Lung (tissue), 11 donors: ENCODE measurements at regions not wholly inside any gene's neighbourhood (a gene's known extent, or its start where the extent isn't known, plus 50 kb on each side); places are given as distances from the start of the nearest gene placed in this dataset.

Experiments used
- ATAC-seq: fragments of 200-7000 bp; cut with Tn5 transposase; one replicate; pipeline ENCODE4 v1.9.1; 2020; ENCODE audit warnings: moderate number of reproducible peaks; ENCODE audit not compliant: insufficient read depth, low FRiP score
- DNase-seq, 3 donors: peaks; one replicate each; pipeline ENCODE4 v3.0.0-alpha.2; 2013 to 2017
- H3K27ac ChIP-seq, 2 donors: one replicate each; pipeline ENCODE4 v1.5.1; 2013; ENCODE audit warnings: mild to moderate bottlenecking in 2 of 2, moderate library complexity in 2 of 2, control low read depth in 1 of 2, inconsistent platforms in 1 of 2, low read depth in 1 of 2, low read length in 1 of 2
- H3K27me3 ChIP-seq, 3 donors: one replicate each; pipeline ENCODE4 v1.5.1; 2013; ENCODE audit warnings: low read length in 2 of 3; ENCODE audit not compliant: control insufficient read depth in 3 of 3, insufficient read depth in 3 of 3
- H3K36me3 ChIP-seq, 4 donors: one replicate each; pipeline ENCODE4 v1.5.1; 2013; ENCODE audit warnings: low read length in 4 of 4, mild to moderate bottlenecking in 1 of 4, moderate library complexity in 1 of 4; ENCODE audit not compliant: control insufficient read depth in 4 of 4, insufficient read depth in 4 of 4
- H3K4me1 ChIP-seq, 5 donors: one replicate each; pipeline ENCODE4 v1.5.1; 2013; ENCODE audit warnings: low read length in 5 of 5, mild to moderate bottlenecking in 2 of 5, moderate library complexity in 1 of 5; ENCODE audit not compliant: control insufficient read depth in 5 of 5, insufficient read depth in 5 of 5
- H3K4me3 ChIP-seq: one replicate; pipeline ENCODE4 v1.5.1; 2013; ENCODE audit warnings: mild to moderate bottlenecking, control low read depth, moderate library complexity
- H3K9ac ChIP-seq, 2 donors: one replicate each; pipeline ENCODE4 v1.5.1; 2013; ENCODE audit warnings: low read length in 2 of 2, control low read depth in 1 of 2; ENCODE audit not compliant: insufficient read depth in 1 of 2
- H3K9me3 ChIP-seq, 4 donors: one replicate each; pipeline ENCODE4 v1.5.1; 2013; ENCODE audit warnings: low read length in 3 of 4, mild to moderate bottlenecking in 1 of 4, moderate library complexity in 1 of 4; ENCODE audit not compliant: control insufficient read depth in 4 of 4, insufficient read depth in 3 of 4
- WGBS, 2 donors: extraction: QIAGEN DNeasy Blood & Tissue Kit; methylation state at CpG; one replicate each; pipeline ENCODE4 v1.1.7; 2013; 5-methylcytosine and 5-hydroxymethylcytosine counted together
- TF ChIP-seq, protein P1 (sequence below): IDR thresholded peaks from 2 replicates; pipeline ENCODE4 v1.5.1; 2012; ENCODE audit warnings: mild to moderate bottlenecking; ENCODE audit errors: control extremely low read depth, extremely low read depth
- donor health status: control.
- donor health status: control.
- donor health status: Bipolar disorder and iron deficiency.
- donor health status: healthy.
- donor health status: DM: yes; HTN: yes; CAD: no.

DNA sequence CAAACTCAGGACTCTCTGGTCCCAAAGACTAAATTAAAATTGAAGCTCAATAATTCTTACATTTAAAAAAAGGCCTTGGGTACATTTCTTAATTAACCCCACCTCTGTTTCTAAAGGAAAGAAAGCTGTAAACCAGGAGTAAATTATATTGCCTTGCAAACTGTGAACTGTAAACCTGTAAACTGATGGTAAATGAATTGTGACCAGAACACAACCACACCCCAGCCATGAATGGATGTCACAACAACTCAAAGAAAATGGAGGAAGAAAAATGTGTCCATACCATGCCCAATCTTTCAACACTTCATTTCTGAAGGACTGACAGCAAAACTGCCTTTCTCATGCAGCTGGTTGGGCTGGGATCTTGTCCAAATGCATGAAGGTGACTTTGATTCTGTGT lies 171.3 kb upstream of the C1orf87 start:
- Histone ChIP-seq H3K9ac (no peak overlapping the region), H3K9me3 (peaks cover 0 to 2% (median 0%) of the 10 kb centered on the region in 4 donors), H3K4me3 (no peak overlapping the region), H3K27me3 (no peaks in the 10 kb centered on the region), H3K36me3 (no peaks in the 10 kb centered on the region), H3K27ac (no peak overlapping the region), H3K4me1 (no peaks in the 10 kb centered on the region)
- TF ChIP-seq, protein P1, sequence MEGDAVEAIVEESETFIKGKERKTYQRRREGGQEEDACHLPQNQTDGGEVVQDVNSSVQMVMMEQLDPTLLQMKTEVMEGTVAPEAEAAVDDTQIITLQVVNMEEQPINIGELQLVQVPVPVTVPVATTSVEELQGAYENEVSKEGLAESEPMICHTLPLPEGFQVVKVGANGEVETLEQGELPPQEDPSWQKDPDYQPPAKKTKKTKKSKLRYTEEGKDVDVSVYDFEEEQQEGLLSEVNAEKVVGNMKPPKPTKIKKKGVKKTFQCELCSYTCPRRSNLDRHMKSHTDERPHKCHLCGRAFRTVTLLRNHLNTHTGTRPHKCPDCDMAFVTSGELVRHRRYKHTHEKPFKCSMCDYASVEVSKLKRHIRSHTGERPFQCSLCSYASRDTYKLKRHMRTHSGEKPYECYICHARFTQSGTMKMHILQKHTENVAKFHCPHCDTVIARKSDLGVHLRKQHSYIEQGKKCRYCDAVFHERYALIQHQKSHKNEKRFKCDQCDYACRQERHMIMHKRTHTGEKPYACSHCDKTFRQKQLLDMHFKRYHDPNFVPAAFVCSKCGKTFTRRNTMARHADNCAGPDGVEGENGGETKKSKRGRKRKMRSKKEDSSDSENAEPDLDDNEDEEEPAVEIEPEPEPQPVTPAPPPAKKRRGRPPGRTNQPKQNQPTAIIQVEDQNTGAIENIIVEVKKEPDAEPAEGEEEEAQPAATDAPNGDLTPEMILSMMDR, result no peak
- DNase-seq (no peak), ATAC-seq (no peak)

DNA sequence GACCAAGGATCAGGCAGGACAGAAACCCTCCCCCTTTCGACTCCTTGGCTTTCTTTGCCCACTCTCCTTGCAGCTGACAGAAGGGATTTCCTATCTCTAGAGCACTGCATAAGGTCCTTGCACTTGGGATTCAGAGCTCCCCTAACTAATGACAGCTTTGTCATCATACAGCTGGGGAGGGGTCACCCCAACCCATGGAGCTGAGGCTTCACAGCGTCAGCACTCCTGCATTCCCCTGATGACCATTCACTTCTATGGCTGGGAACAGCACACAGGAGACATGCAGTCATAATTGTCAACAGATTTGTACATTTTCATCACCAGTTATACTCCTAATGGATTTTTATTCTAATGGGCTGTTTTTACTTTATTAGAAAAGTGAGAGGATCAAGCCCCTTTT lies 161.7 kb upstream of the C1orf87 start:
- Histone ChIP-seq H3K9me3 (no peaks in the 10 kb centered on the region), H3K9ac (no peak overlapping the region), H3K27ac (no peak overlapping the region), H3K36me3 (no peaks in the 10 kb centered on the region), H3K4me1 (no peaks in the 10 kb centered on the region), H3K4me3 (no peak overlapping the region), H3K27me3 (no peaks in the 10 kb centered on the region)
- no peak for DNase-seq
- 77 to 87% methylated on average over 2 of the region's 2 CpGs for WGBS, 2 donors
- TF ChIP-seq, protein P1, result no peak
- no peak for ATAC-seq

DNA sequence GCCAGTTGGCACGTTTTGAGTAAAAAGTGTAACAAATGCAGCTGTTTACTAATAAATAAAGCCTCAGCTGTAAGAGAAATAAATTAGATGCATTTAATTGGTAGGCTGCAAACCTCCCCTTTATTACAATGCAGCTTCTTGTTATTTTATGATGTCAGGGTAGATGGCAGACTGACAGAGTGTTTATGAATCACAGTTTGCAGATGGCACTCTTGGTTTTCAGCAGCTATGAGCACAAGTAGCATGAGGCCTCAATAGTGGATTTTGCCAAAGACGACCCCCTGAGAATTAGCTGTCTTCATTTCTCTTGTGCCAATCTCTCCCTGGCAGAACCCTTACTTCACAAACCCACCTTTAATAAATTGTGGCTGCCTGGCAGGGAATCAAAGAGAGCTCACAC lies 161.2 kb upstream of the C1orf87 start:
- H3K9me3 ChIP-seq, result no peaks in the 10 kb centered on the region
- H3K36me3 ChIP-seq, result no peaks in the 10 kb centered on the region
- H3K4me3 ChIP-seq, result no peak overlapping the region
- WGBS, 2 donors, result 79 to 86% methylated on average over 2 of the region's 2 CpGs
- no peak for ATAC-seq
- DNase-seq, result no peak
- H3K9ac ChIP-seq, result no peak overlapping the region
- no peaks in the 10 kb centered on the region for H3K4me1 ChIP-seq
- TF ChIP-seq, protein P1, result no peak
- no peaks in the 10 kb centered on the region for H3K27me3 ChIP-seq
- no peak overlapping the region for H3K27ac ChIP-seq

DNA sequence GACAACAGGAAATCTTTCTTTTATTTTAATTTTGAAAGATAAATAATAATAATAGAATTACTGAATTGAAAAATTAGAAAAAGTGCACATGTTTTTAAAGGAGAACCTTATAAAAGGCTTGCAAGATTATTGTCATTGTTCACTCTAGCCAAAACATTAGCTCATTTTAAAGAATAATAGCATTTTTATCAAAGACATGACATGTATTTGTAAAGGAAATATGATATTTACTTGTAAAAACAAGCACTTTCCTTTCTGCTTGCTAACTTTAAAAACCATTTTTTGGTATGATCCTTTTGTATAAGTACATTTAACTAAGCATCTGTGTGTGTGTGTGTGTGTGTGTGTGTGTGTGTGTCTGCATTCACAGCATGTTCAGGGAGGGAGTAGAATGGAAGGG lies 156.3 kb upstream of the C1orf87 start:
- Histone ChIP-seq H3K36me3 (no peaks in the 10 kb centered on the region), H3K9ac (no peak overlapping the region), H3K9me3 (no peaks in the 10 kb centered on the region), H3K27ac (no peak overlapping the region), H3K27me3 (no peaks in the 10 kb centered on the region), H3K4me3 (no peak overlapping the region), H3K4me1 (peaks cover 0 to 2% (median 0%) of the 10 kb centered on the region in 5 donors)
- ATAC-seq, result no peak
- no peak for DNase-seq
- TF ChIP-seq, protein P1, result no peak
